ENCODE measurements at regions not wholly inside any gene's neighbourhood (a gene's known extent, or its start where the extent isn't known, plus 50 kb on each side); places are given as distances from the start of the nearest gene placed in this dataset.

GRCh38 chr4:149265645-149266044, 550.0 kb downstream of the IQCM start:
- no peak overlapping the region for H3K4me3 ChIP-seq (ENCODE audit: low read depth, low read length)
- no peak overlapping the region for H2BK12ac ChIP-seq (ENCODE audit: low read length)
- H3K23ac ChIP-seq (ENCODE audit: low read length) = no peak overlapping the region
- no peaks in the 10 kb centered on the region for H3K36me3 ChIP-seq (ENCODE audit: control insufficient read depth in 1 of 2, insufficient read depth in 2 of 2, low read length in 2 of 2)
- no peak overlapping the region for H4K12ac ChIP-seq (ENCODE audit: low read depth, low read length)
- H3K18ac ChIP-seq (ENCODE audit: low read length) = no peak overlapping the region
- H3K9ac ChIP-seq (ENCODE audit: low read length) = no peak overlapping the region
- no peaks in the 10 kb centered on the region for H3K4me1 ChIP-seq (ENCODE audit: control insufficient read depth in 1 of 2, insufficient read depth in 2 of 2, low read length in 2 of 2)
- no peak overlapping the region for H2BK5ac ChIP-seq (ENCODE audit: low read depth, low read length, poor library complexity)
- no peak overlapping the region for H4K91ac ChIP-seq (ENCODE audit: low read depth, low read length)
- H3K9me3 ChIP-seq (ENCODE audit: insufficient read depth, low read depth, low read length) = no peaks in the 10 kb centered on the region
- H2AK5ac ChIP-seq (ENCODE audit: low read length) = no peak overlapping the region
- no peak overlapping the region for H3K4ac ChIP-seq (ENCODE audit: low read depth, low read length)
- no peaks in the 10 kb centered on the region for H3K79me2 ChIP-seq (ENCODE audit: control insufficient read depth, insufficient read depth, low read length, poor library complexity)
- H2BK120ac ChIP-seq (ENCODE audit: insufficient read depth, low read length, poor library complexity) = no peak overlapping the region
- H3K27ac ChIP-seq (ENCODE audit: low read depth, low read length) = no peak overlapping the region
- H3K27me3 ChIP-seq (ENCODE audit: insufficient read depth, low read length) = no peaks in the 10 kb centered on the region
- no peaks in the 10 kb centered on the region for H3K79me1 ChIP-seq (ENCODE audit: low read length)
- H4K8ac ChIP-seq (ENCODE audit: low read depth, low read length) = no peak overlapping the region
- no peak for DNase-seq
- no peak overlapping the region for H2AFZ ChIP-seq (ENCODE audit: insufficient read depth, low read length, poor library complexity)
- H3K14ac ChIP-seq (ENCODE audit: low read length) = no peak overlapping the region
- no CpG with 5 or more reads among the region's 3 CpGs for WGBS (ENCODE audit: extremely low coverage, insufficient coverage, insufficient read length)
- H3K4me2 ChIP-seq (ENCODE audit: low read length) = no peak overlapping the region

GRCh38 chr4:149264093-149264733, 551.4 kb downstream of the IQCM start:
- Histone ChIP-seq H3K79me2 (ENCODE audit: control insufficient read depth, insufficient read depth, low read length, poor library complexity) (no peaks in the 10 kb centered on the region), H2BK5ac (ENCODE audit: low read depth, low read length, poor library complexity) (no peak overlapping the region), H3K4ac (ENCODE audit: low read depth, low read length) (no peak overlapping the region), H3K23ac (ENCODE audit: low read length) (no peak overlapping the region), H3K27me3 (ENCODE audit: insufficient read depth, low read length) (no peaks in the 10 kb centered on the region), H3K9me3 (ENCODE audit: insufficient read depth, low read depth, low read length) (no peaks in the 10 kb centered on the region), H3K27ac (ENCODE audit: low read depth, low read length) (no peak overlapping the region), H3K4me1 (ENCODE audit: control insufficient read depth in 1 of 2, insufficient read depth in 2 of 2, low read length in 2 of 2) (no peaks in the 10 kb centered on the region), H2BK12ac (ENCODE audit: low read length) (no peak overlapping the region), H2BK120ac (ENCODE audit: insufficient read depth, low read length, poor library complexity) (no peak overlapping the region), H4K91ac (ENCODE audit: low read depth, low read length) (no peak overlapping the region), H2AFZ (ENCODE audit: insufficient read depth, low read length, poor library complexity) (no peak overlapping the region), H3K18ac (ENCODE audit: low read length) (no peak overlapping the region), H3K36me3 (ENCODE audit: control insufficient read depth in 1 of 2, insufficient read depth in 2 of 2, low read length in 2 of 2) (no peaks in the 10 kb centered on the region), H3K9ac (ENCODE audit: low read length) (no peak overlapping the region), H2AK5ac (ENCODE audit: low read length) (no peak overlapping the region), H3K4me2 (ENCODE audit: low read length) (no peak overlapping the region), H4K12ac (ENCODE audit: low read depth, low read length) (no peak overlapping the region), H3K79me1 (ENCODE audit: low read length) (no peaks in the 10 kb centered on the region), H3K4me3 (ENCODE audit: low read depth, low read length) (no peak overlapping the region), H3K14ac (ENCODE audit: low read length) (no peak overlapping the region), H4K8ac (ENCODE audit: low read depth, low read length) (no peak overlapping the region)
- peak; percentile 23 to 80 for DNase-seq
- WGBS (ENCODE audit: extremely low coverage, insufficient coverage, insufficient read length) = no CpG with 5 or more reads among the region's 2 CpGs

- Histone ChIP-seq H3K18ac (ENCODE audit: low read length) (no peak overlapping the region), H3K9ac (ENCODE audit: low read length) (no peak overlapping the region), H2AFZ (ENCODE audit: insufficient read depth, low read length, poor library complexity) (no peak overlapping the region), H4K8ac (ENCODE audit: low read depth, low read length) (no peak overlapping the region), H3K79me1 (ENCODE audit: low read length) (no peaks in the 10 kb centered on the region), H4K12ac (ENCODE audit: low read depth, low read length) (no peak overlapping the region), H2AK5ac (ENCODE audit: low read length) (no peak overlapping the region), H3K4me2 (ENCODE audit: low read length) (no peak overlapping the region), H3K27ac (ENCODE audit: low read depth, low read length) (no peak overlapping the region), H3K4me1 (ENCODE audit: control insufficient read depth in 1 of 2, insufficient read depth in 2 of 2, low read length in 2 of 2) (no peaks in the 10 kb centered on the region), H3K79me2 (ENCODE audit: control insufficient read depth, insufficient read depth, low read length, poor library complexity) (no peaks in the 10 kb centered on the region), H2BK5ac (ENCODE audit: low read depth, low read length, poor library complexity) (no peak overlapping the region), H3K9me3 (ENCODE audit: insufficient read depth, low read depth, low read length) (no peaks in the 10 kb centered on the region), H3K23ac (ENCODE audit: low read length) (no peak overlapping the region), H3K4me3 (ENCODE audit: low read depth, low read length) (no peak overlapping the region), H4K91ac (ENCODE audit: low read depth, low read length) (no peak overlapping the region), H3K14ac (ENCODE audit: low read length) (no peak overlapping the region), H2BK12ac (ENCODE audit: low read length) (no peak overlapping the region), H3K36me3 (ENCODE audit: control insufficient read depth in 1 of 2, insufficient read depth in 2 of 2, low read length in 2 of 2) (no peaks in the 10 kb centered on the region), H3K4ac (ENCODE audit: low read depth, low read length) (no peak overlapping the region), H3K27me3 (ENCODE audit: insufficient read depth, low read length) (no peaks in the 10 kb centered on the region), H2BK120ac (ENCODE audit: insufficient read depth, low read length, poor library complexity) (no peak overlapping the region)
- no peak for DNase-seq
- WGBS (ENCODE audit: extremely low coverage, insufficient coverage, insufficient read length) = no CpG with 5 or more reads among the region's 1 CpG
Observed at GRCh38 chr4:149248191-149248764, 567.4 kb downstream of the IQCM start.

GRCh38 chr4:149247164-149247563, 568.5 kb downstream of the IQCM start:
- H4K12ac ChIP-seq (ENCODE audit: low read depth, low read length) = no peak overlapping the region
- H3K27ac ChIP-seq (ENCODE audit: low read depth, low read length) = no peak overlapping the region
- no peak for DNase-seq
- H3K23ac ChIP-seq (ENCODE audit: low read length) = no peak overlapping the region
- H3K4me2 ChIP-seq (ENCODE audit: low read length) = no peak overlapping the region
- no peak overlapping the region for H2BK5ac ChIP-seq (ENCODE audit: low read depth, low read length, poor library complexity)
- no peak overlapping the region for H2BK120ac ChIP-seq (ENCODE audit: insufficient read depth, low read length, poor library complexity)
- no peak overlapping the region for H4K91ac ChIP-seq (ENCODE audit: low read depth, low read length)
- no peaks in the 10 kb centered on the region for H3K27me3 ChIP-seq (ENCODE audit: insufficient read depth, low read length)
- H2BK12ac ChIP-seq (ENCODE audit: low read length) = no peak overlapping the region
- H3K4me3 ChIP-seq (ENCODE audit: low read depth, low read length) = no peak overlapping the region
- H3K79me1 ChIP-seq (ENCODE audit: low read length) = no peaks in the 10 kb centered on the region
- no peaks in the 10 kb centered on the region for H3K79me2 ChIP-seq (ENCODE audit: control insufficient read depth, insufficient read depth, low read length, poor library complexity)
- H3K9ac ChIP-seq (ENCODE audit: low read length) = no peak overlapping the region
- H4K8ac ChIP-seq (ENCODE audit: low read depth, low read length) = no peak overlapping the region
- WGBS (ENCODE audit: extremely low coverage, insufficient coverage, insufficient read length) = no CpG with 5 or more reads among the region's 2 CpGs
- H3K9me3 ChIP-seq (ENCODE audit: insufficient read depth, low read depth, low read length) = no peaks in the 10 kb centered on the region
- H2AK5ac ChIP-seq (ENCODE audit: low read length) = no peak overlapping the region
- no peak overlapping the region for H3K18ac ChIP-seq (ENCODE audit: low read length)
- H3K14ac ChIP-seq (ENCODE audit: low read length) = no peak overlapping the region
- H3K36me3 ChIP-seq (ENCODE audit: control insufficient read depth in 1 of 2, insufficient read depth in 2 of 2, low read length in 2 of 2) = no peaks in the 10 kb centered on the region
- no peak overlapping the region for H2AFZ ChIP-seq (ENCODE audit: insufficient read depth, low read length, poor library complexity)
- H3K4me1 ChIP-seq (ENCODE audit: control insufficient read depth in 1 of 2, insufficient read depth in 2 of 2, low read length in 2 of 2) = no peaks in the 10 kb centered on the region
- H3K4ac ChIP-seq (ENCODE audit: low read depth, low read length) = no peak overlapping the region

Measured in trophoblast cell (in vitro differentiated cells and primary cell).